IMR-90 (cell line): ENCODE measurements at regions not wholly inside any gene's neighbourhood (a gene's known extent, or its start where the extent isn't known, plus 50 kb on each side); places are given as distances from the start of the nearest gene placed in this dataset.

Experiments
- ATAC-seq: fragments of 200-7000 bp; cut with Tn5 transposase; 2 replicates; pipeline ENCODE4 v1.9.1; 2020; ENCODE audit warnings: low read depth, mild to moderate bottlenecking, moderate library complexity
- BruUV-seq: library from RNA; stranded (reverse); fragments of 400-500 nt; replicated peaks from 2 replicates; lab custom pipeline; 2021; lab: Mats Ljungman, UMichigan
- CTCF ChIA-PET: fragments of 300-600 bp; formaldehyde crosslinking; extraction: SDS; loops from one replicate; lab custom pipeline; 2021; ENCODE audit warnings: antibody characterized with exemption; lab: Yijun Ruan, JAX
- POLR2A ChIA-PET: fragments of 300-600 bp; sonication (Branson Sonifier 250); formaldehyde crosslinking; loops from one replicate; lab custom pipeline; 2022; ENCODE audit warnings: antibody characterized with exemption; ENCODE audit not compliant: unreplicated experiment; lab: Charles Lee
- DNase-seq: peaks from one replicate; pipeline ENCODE4 v3.0.0; 2013
- H2AFZ ChIP-seq: replicated peaks from 2 replicates; pipeline ENCODE3; 2013; ENCODE audit warnings: low read length, mild to moderate bottlenecking; ENCODE audit not compliant: poor library complexity
- H2AK5ac ChIP-seq: 2 replicates; pipeline ENCODE4 v1.6.1; 2013; ENCODE audit warnings: low read depth, low read length, inconsistent platforms
- H2AK9ac ChIP-seq: replicated peaks from 2 replicates; pipeline ENCODE3; 2013; ENCODE audit warnings: mild to moderate bottlenecking, low read depth, low read length, moderate library complexity; ENCODE audit not compliant: poor library complexity
- H2BK120ac ChIP-seq: 2 replicates; pipeline ENCODE4 v1.6.1; 2013; ENCODE audit warnings: low read depth, low read length, inconsistent platforms
- H2BK15ac ChIP-seq: 3 replicates; pipeline ENCODE4 v1.6.1; 2013; ENCODE audit warnings: low read depth, low read length, inconsistent platforms
- H2BK20ac ChIP-seq: 2 replicates; pipeline ENCODE4 v1.6.1; 2013; ENCODE audit warnings: low read depth, mild to moderate bottlenecking, inconsistent platforms, low read length, moderate library complexity
- H2BK5ac ChIP-seq: 2 replicates; pipeline ENCODE4 v1.6.1; 2013; ENCODE audit warnings: mild to moderate bottlenecking, low read depth, low read length, inconsistent platforms; ENCODE audit not compliant: poor library complexity, severe bottlenecking
- H3K14ac ChIP-seq: replicated peaks from 2 replicates; pipeline ENCODE4 v1.6.1; 2013; ENCODE audit warnings: low read depth, low read length, inconsistent platforms
- H3K18ac ChIP-seq: 2 replicates; pipeline ENCODE4 v1.6.1; 2013; ENCODE audit warnings: low read depth, low read length, control low read depth
- H3K23ac ChIP-seq: 2 replicates; pipeline ENCODE4 v1.6.1; 2013; ENCODE audit warnings: low read depth, low read length, inconsistent platforms
- H3K27ac ChIP-seq: 2 replicates; pipeline ENCODE4 v1.5.1; 2013; ENCODE audit warnings: mild to moderate bottlenecking, control low read depth, low read length; ENCODE audit not compliant: insufficient read depth
- H3K27me3 ChIP-seq: 2 replicates; pipeline ENCODE4 v1.6.1; 2013; ENCODE audit warnings: low read length; ENCODE audit not compliant: control insufficient read depth, insufficient read depth
- H3K36me3 ChIP-seq: 2 replicates; pipeline ENCODE4 v1.6.1; 2013; ENCODE audit warnings: low read length, mixed read lengths; ENCODE audit not compliant: control insufficient read depth, insufficient read depth
- H3K4ac ChIP-seq: 2 replicates; pipeline ENCODE4 v1.6.1; 2013; ENCODE audit warnings: low read depth, low read length, inconsistent platforms
- H3K4me1 ChIP-seq: 2 replicates; pipeline ENCODE4 v1.6.1; 2013; ENCODE audit warnings: low read length, mixed read lengths; ENCODE audit not compliant: control insufficient read depth, insufficient read depth
- H3K4me2 ChIP-seq: 2 replicates; pipeline ENCODE4 v1.6.1; 2013; ENCODE audit warnings: low read depth, mild to moderate bottlenecking, control low read depth, low read length, moderate library complexity
- H3K4me3 ChIP-seq: 2 replicates; pipeline ENCODE4 v1.5.1; 2013; ENCODE audit warnings: low read depth, mild to moderate bottlenecking, control low read depth, low read length, moderate library complexity; ENCODE audit not compliant: insufficient read depth
- H3K56ac ChIP-seq: 2 replicates; pipeline ENCODE4 v1.6.1; 2013; ENCODE audit warnings: low read length, inconsistent platforms; ENCODE audit not compliant: insufficient read depth; ENCODE audit errors: extremely low read depth
- H3K79me1 ChIP-seq, 2 experiments: 2 replicates each; pipeline ENCODE4 v1.6.1; 2013; ENCODE audit warnings: low read length in 2 of 2, inconsistent platforms in 1 of 2, low read depth in 1 of 2
- H3K9ac ChIP-seq: 2 replicates; pipeline ENCODE4 v1.6.1; 2013; ENCODE audit warnings: low read depth, low read length, control low read depth
- H3K9me1 ChIP-seq: 2 replicates; pipeline ENCODE4 v1.6.1; 2013; ENCODE audit warnings: low read length, inconsistent platforms; ENCODE audit not compliant: insufficient read depth
- H3K9me3 ChIP-seq: 2 replicates; pipeline ENCODE4 v1.6.1; 2013; ENCODE audit warnings: low read length; ENCODE audit not compliant: control insufficient read depth, insufficient read depth
- H4K20me1 ChIP-seq: 2 replicates; pipeline ENCODE4 v1.6.1; 2013; ENCODE audit warnings: low read length, inconsistent platforms; ENCODE audit not compliant: insufficient read depth
- H4K5ac ChIP-seq: 2 replicates; pipeline ENCODE4 v1.6.1; 2013; ENCODE audit warnings: mild to moderate bottlenecking, low read depth, low read length, control low read depth
- H4K8ac ChIP-seq, 2 experiments: 2 replicates each; pipeline ENCODE4 v1.6.1; 2013; ENCODE audit warnings: low read depth in 2 of 2, low read length in 2 of 2, control low read depth in 1 of 2, inconsistent platforms in 1 of 2
- H4K91ac ChIP-seq: 2 replicates; pipeline ENCODE4 v1.6.1; 2013; ENCODE audit warnings: low read depth, low read length, inconsistent platforms; ENCODE audit not compliant: insufficient read depth
- CEBPB ChIP-seq: IDR thresholded peaks from 2 replicates; pipeline ENCODE4 v1.6.1; 2012; ENCODE audit warnings: low read depth, low read length, improper control_type of control experiment
- FOS ChIP-seq: fragments of 150-350 bp; IDR thresholded peaks from 2 replicates; pipeline ENCODE4 v1.6.1; 2016; ENCODE audit warnings: low read depth, low read length
- RAD21 ChIP-seq: IDR thresholded peaks from 2 replicates; pipeline ENCODE4 v1.6.1; 2012; ENCODE audit warnings: low read length, improper control_type of control experiment
- RFX5 ChIP-seq: IDR thresholded peaks from 2 replicates; pipeline ENCODE4 v1.8.0; 2012; ENCODE audit warnings: low read depth, mild to moderate bottlenecking, low read length, moderate library complexity
- WGBS, 2 experiments: methylation state at CpG; one replicate each; pipeline versions ENCODE4 v1.1.5 to v1.1.7; 2013; ENCODE audit warnings: missing lambda C conversion rate in 2 of 2; ENCODE audit not compliant: insufficient read length in 1 of 2; ENCODE audit errors: extremely low coverage in 2 of 2; 5-methylcytosine and 5-hydroxymethylcytosine counted together
- dilution Hi-C: fragments of 300-500 bp; cut with HindIII; formaldehyde crosslinking; loops from one replicate; pipeline ENCODE4 v1.14.3; 2018; ENCODE audit warnings: low sequenced_read_pairs; ENCODE audit not compliant: unreplicated experiment
- in situ Hi-C: fragments of 300-500 bp; cut with MboI; formaldehyde crosslinking; loops from 3 replicates; pipeline ENCODE4 v1.14.3; 2019; ENCODE audit warnings: low sequenced_read_pairs, inconsistent platforms, mixed read lengths
- intact Hi-C: fragments of 100-400 bp; cut with micrococcal nuclease; formaldehyde crosslinking; loops from 2 replicates; pipeline ENCODE4 v1.10.0; 2022
- TF ChIP-seq, protein P1 (sequence below): fragments of 150-350 bp; IDR thresholded peaks from 2 replicates; pipeline ENCODE4 v1.6.1; 2017; ENCODE audit warnings: mild to moderate bottlenecking, antibody characterized with exemption, low read length, low read depth

DNA sequence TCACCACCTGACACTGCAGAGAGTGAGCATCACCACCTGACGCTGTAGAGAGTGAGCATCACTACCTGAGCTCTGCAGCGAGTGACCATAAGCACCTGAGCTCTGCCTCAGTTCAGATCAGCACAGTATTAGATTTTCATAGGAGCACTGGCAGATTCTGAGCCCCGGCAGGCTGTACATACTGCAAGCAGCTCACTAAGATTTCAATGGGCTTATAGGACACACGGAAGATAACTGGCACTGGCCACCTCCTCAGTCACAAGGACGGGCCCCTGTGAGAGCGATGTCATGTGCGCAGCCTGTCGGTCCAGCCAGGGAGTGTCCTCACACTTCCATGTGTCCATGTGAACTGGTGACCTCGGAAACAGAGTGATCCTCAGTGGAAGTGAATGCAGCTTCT lies 153.5 kb upstream of the IRX2 start:
- H3K23ac ChIP-seq, result no peak overlapping the region
- no peak overlapping the region for H2BK20ac ChIP-seq
- ChIA-PET POLR2A (no interaction called here), CTCF (no interaction called here)
- no peak overlapping the region for H2BK5ac ChIP-seq
- no peak overlapping the region for H3K9ac ChIP-seq
- no peak overlapping the region for H3K18ac ChIP-seq
- BruUV-seq, result no TSS peak
- no peaks in the 10 kb centered on the region for H3K4me1 ChIP-seq
- H3K4ac ChIP-seq, result no peak overlapping the region
- no peak overlapping the region for H2BK15ac ChIP-seq
- DNase-seq, result no peak
- H4K8ac ChIP-seq, result no peak overlapping the region
- H2AK9ac ChIP-seq, result no peak overlapping the region
- no peak overlapping the region for H3K56ac ChIP-seq
- no peaks in the 10 kb centered on the region for H3K36me3 ChIP-seq
- TF ChIP-seq RAD21 (no peak), RFX5 (no peak), CEBPB (no peak), FOS (no peak)
- TF ChIP-seq, protein P1, sequence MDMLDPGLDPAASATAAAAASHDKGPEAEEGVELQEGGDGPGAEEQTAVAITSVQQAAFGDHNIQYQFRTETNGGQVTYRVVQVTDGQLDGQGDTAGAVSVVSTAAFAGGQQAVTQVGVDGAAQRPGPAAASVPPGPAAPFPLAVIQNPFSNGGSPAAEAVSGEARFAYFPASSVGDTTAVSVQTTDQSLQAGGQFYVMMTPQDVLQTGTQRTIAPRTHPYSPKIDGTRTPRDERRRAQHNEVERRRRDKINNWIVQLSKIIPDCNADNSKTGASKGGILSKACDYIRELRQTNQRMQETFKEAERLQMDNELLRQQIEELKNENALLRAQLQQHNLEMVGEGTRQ, result no peak
- no peaks in the 10 kb centered on the region for H3K9me1 ChIP-seq
- H3K4me3 ChIP-seq, result no peak overlapping the region
- WGBS, 2 experiments, result 88% methylated on average over 4 of the region's 9 CpGs; no CpG with 5 or more reads in 1 of the 2 experiments
- H3K9me3 ChIP-seq, result peaks cover 48% of the 10 kb centered on the region
- no peak overlapping the region for H3K14ac ChIP-seq
- intact Hi-C loops, result loop anchor here (5.0 kb wide), 1 partner anchor 397 kb away; no protein-coding TSS in a partner anchor
- no peak for ATAC-seq
- no peaks in the 10 kb centered on the region for H3K79me1 ChIP-seq
- H2BK120ac ChIP-seq, result no peak overlapping the region
- no peak overlapping the region for H4K5ac ChIP-seq
- H3K4me2 ChIP-seq, result no peak overlapping the region
- in situ Hi-C loops, result no loop called here
- no peaks in the 10 kb centered on the region for H4K20me1 ChIP-seq
- no peak overlapping the region for H3K27ac ChIP-seq
- no peak overlapping the region for H2AFZ ChIP-seq
- no peak overlapping the region for H2AK5ac ChIP-seq
- dilution Hi-C loops, result no loop called here
- H3K27me3 ChIP-seq, result no peaks in the 10 kb centered on the region
- no peak overlapping the region for H4K91ac ChIP-seq
